Thoracic aorta (tissue), 2 donors: ENCODE measurements at regions not wholly inside any gene's neighbourhood (a gene's known extent, or its start where the extent isn't known, plus 50 kb on each side); places are given as distances from the start of the nearest gene placed in this dataset.
"Not testable (repeated sequence)": the region's sequence is repeated elsewhere in the genome, so short reads cannot be mapped to it uniquely, and the experiment has no call there.

Experiments used
- ATAC-seq: fragments of 150-250 bp; one replicate; pipeline ENCODE4 v1.8.0; 2017; ENCODE audit warnings: low read depth; ENCODE audit not compliant: insufficient number of reproducible peaks, low FRiP score
- DNase-seq: peaks from one replicate; pipeline ENCODE4 v3.0.0-alpha.2; 2020; ENCODE audit warnings: low spot score
- H3K27ac ChIP-seq, 2 donors: fragments of 200-600 bp; sonication (generic); 1 replicate in 1 of 2; 2 replicates in 1 of 2; pipeline ENCODE4 v1.5.1; 2016; ENCODE audit warnings: mild to moderate bottlenecking in 2 of 2, moderate library complexity in 2 of 2
- H3K27me3 ChIP-seq: fragments of 200-600 bp; sonication (generic); replicated peaks from 2 replicates; pipeline ENCODE4 v1.6.0; 2016; ENCODE audit warnings: mild to moderate bottlenecking; ENCODE audit not compliant: insufficient read depth
- H3K36me3 ChIP-seq: fragments of 200-600 bp; sonication (generic); one replicate; pipeline ENCODE4 v1.5.1; 2016
- H3K4me1 ChIP-seq, 2 donors: fragments of 200-600 bp; sonication (generic); 1 replicate in 1 of 2; 2 replicates in 1 of 2; pipeline versions ENCODE4 v1.5.1 to v1.6.0; 2016; ENCODE audit warnings: low read depth in 2 of 2, mild to moderate bottlenecking in 1 of 2; ENCODE audit not compliant: control insufficient read depth in 1 of 2
- H3K4me3 ChIP-seq: fragments of 200-600 bp; sonication (generic); 2 replicates; pipeline ENCODE4 v1.5.1; 2016; ENCODE audit warnings: mild to moderate bottlenecking
- H3K9me3 ChIP-seq: fragments of 200-600 bp; sonication (generic); 2 replicates; pipeline ENCODE4 v1.5.1; 2016
- CTCF ChIP-seq: fragments of 200-600 bp; sonication (generic); IDR thresholded peaks from one replicate; pipeline ENCODE4 v1.5.1; 2019; ENCODE audit warnings: antibody characterized with exemption

GRCh38 chr4:92014067-92014466, 289.7 kb upstream of the GRID2 start:
- no peaks in the 10 kb centered on the region for H3K27me3 ChIP-seq
- no peaks in the 10 kb centered on the region for H3K9me3 ChIP-seq
- ATAC-seq: no peak
- no peaks in the 10 kb centered on the region for H3K36me3 ChIP-seq
- H3K4me1 ChIP-seq: no peaks in the 10 kb centered on the region
- no peak overlapping the region for H3K4me3 ChIP-seq
- no peak for DNase-seq
- TF ChIP-seq CTCF: no peak
- H3K27ac ChIP-seq: no peak overlapping the region

DNA sequence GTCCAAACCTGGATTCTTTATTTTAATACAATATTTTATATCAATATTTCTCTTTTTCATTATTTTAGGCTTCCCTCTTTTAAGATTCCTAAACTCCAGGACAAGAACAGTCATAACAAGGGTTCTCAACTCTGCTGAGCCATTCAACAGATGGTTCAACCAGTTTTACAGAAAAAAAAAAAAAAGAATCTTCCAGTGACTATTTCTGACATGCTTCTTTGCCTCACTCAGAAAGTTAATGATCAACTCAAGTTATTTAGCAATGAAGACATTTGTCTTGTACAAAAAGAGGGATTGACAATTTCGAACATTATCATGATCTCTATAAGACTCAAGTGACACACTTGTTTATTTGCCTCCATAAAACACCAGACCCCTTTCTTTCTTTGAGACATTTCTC, 282.6 kb upstream of the GRID2 start:
- Histone ChIP-seq H3K27me3 (no peaks in the 10 kb centered on the region), H3K4me1 (no peaks in the 10 kb centered on the region), H3K27ac (no peak overlapping the region), H3K4me3 (no peak overlapping the region), H3K9me3 (no peaks in the 10 kb centered on the region), H3K36me3 (no peaks in the 10 kb centered on the region)
- DNase-seq (no peak), ATAC-seq (no peak)
- no peak for TF ChIP-seq CTCF

- Histone ChIP-seq H3K27me3 (no peaks in the 10 kb centered on the region), H3K4me3 (no peak overlapping the region), H3K9me3 (no peaks in the 10 kb centered on the region), H3K27ac (no peak overlapping the region), H3K36me3 (no peaks in the 10 kb centered on the region), H3K4me1 (no peaks in the 10 kb centered on the region)
- TF ChIP-seq CTCF: no peak
- ATAC-seq: no peak
- no peak for DNase-seq
Observed at GRCh38 chr4:92021788-92022187, 282.0 kb upstream of the GRID2 start.

GRCh38 chr4:92028830-92029229, 274.9 kb upstream of the GRID2 start:
- not testable (repeated sequence) for H3K4me1 ChIP-seq, H3K9me3 ChIP-seq, DNase-seq, H3K36me3 ChIP-seq, H3K4me3 ChIP-seq, ATAC-seq, H3K27me3 ChIP-seq, H3K27ac ChIP-seq

DNA sequence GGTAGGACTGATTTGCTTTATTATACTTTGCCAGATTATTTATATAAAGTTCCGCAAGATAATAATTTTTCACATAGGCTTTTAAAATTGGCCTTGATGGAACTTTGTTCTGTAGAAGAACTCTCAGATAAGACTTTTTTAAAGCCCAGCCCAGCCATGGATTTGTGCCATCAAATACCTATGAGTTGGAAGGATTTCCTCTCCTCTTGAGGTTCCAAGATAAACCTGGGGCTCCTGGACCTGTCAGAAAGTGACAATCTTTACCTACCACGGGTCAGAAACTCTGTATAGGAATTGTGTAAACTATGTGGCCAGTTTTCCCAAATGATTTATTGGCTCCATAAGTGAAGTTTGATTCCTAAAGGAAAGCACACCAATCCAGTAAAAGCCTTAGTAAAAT, 271.9 kb upstream of the GRID2 start:
- Histone ChIP-seq H3K36me3 (no peaks in the 10 kb centered on the region), H3K4me1 (no peaks in the 10 kb centered on the region), H3K27me3 (no peaks in the 10 kb centered on the region), H3K4me3 (no peak overlapping the region), H3K9me3 (no peaks in the 10 kb centered on the region), H3K27ac (no peak overlapping the region)
- TF ChIP-seq CTCF: no peak
- DNase-seq (no peak), ATAC-seq (no peak)

DNA sequence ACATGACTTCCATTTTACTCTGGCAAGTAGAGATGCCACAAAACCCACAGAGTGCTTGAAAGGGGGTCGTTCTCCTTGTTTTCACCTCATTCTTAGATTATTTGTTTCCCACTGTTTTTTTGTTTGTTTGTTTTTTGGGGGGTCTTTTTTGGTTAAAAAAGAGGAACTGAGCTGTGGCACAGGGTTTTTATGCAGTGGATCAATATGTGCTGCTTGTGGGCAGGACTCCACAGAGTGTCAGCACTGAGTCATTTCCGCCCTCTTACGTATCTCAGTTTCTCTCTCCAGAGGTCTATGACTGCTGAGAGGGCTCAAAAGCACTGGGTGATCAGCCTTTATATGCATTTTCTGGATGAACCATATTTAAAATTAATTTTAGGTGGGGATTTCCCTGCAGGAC, 268.1 kb upstream of the GRID2 start:
- H3K27me3 ChIP-seq: no peaks in the 10 kb centered on the region
- no peaks in the 10 kb centered on the region for H3K9me3 ChIP-seq
- no peak overlapping the region for H3K27ac ChIP-seq
- ATAC-seq (no peak), DNase-seq (no peak)
- no peaks in the 10 kb centered on the region for H3K4me1 ChIP-seq
- H3K36me3 ChIP-seq: no peaks in the 10 kb centered on the region
- TF ChIP-seq CTCF: no peak
- H3K4me3 ChIP-seq: no peak overlapping the region
